ENCODE measurements at regions not wholly inside any gene's neighbourhood (a gene's known extent, or its start where the extent isn't known, plus 50 kb on each side); places are given as distances from the start of the nearest gene placed in this dataset.
"Not testable (repeated sequence)": the region's sequence is repeated elsewhere in the genome, so short reads cannot be mapped to it uniquely, and the experiment has no call there.

DNA sequence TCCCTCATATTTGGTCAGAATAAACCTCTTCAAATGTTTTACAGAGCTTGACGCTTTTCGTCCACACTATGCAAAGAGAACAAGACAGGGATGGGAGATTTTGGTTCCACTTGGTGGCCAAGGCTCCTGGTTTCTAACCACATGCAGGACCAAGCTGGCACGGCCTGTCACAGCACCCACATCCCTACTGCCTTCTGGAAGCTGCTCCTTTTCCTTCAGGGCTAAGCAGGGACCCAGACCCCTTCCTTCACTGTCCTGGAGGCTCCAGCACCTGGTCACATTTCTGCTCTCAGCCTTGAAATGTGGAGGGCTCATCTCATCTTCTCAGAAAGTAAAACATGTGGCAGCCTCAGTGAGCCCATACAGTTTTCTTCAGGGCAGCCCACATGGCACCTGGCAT lies 50.4 kb upstream of the ARHGEF7 start:
- DNase-seq (ENCODE audit: low read depth, low spot score), result no peak

DNA sequence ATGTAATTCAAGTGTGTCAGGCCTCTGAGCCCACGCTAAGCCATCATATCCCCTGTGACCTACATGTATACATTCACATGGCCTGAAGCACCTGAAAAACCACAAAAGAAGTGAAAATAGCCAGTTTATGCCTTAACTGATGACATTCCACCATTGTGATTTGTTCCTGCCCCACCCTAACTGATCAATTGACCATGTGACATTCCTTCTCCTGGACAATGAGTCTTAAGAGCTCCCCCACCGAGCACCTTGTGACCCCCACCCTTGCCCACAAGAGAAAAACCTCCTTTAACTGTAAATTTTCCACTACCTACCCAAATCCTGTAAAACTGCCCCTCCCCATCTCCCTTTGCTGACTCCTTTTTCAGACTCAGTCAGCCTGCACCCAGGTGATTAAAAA lies 52.1 kb upstream of the ARHGEF7 start:
- DNase-seq (ENCODE audit: low read depth, low spot score), result no peak

DNA sequence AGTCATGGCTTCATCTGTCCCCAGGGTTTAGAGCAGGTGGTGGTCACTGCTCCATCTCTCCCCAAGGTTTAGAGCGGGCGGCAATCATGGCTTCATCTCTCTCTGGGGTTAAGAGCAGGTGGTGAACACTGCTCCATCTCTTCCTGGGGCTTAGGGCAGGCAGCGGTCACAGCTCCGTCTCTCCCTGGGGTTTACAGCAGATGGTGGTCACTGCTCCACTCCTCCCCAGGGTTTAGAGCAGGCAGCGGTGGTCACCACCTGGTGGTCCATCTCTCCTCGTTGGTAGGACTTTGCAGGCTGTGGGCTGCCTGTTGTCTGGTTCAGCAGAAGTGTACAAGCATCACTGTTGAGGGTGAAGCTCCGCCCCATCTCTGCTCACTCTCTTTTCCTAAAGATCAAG lies 52.8 kb upstream of the ARHGEF7 start:
- no peak for DNase-seq (ENCODE audit: low read depth, low spot score)

DNA sequence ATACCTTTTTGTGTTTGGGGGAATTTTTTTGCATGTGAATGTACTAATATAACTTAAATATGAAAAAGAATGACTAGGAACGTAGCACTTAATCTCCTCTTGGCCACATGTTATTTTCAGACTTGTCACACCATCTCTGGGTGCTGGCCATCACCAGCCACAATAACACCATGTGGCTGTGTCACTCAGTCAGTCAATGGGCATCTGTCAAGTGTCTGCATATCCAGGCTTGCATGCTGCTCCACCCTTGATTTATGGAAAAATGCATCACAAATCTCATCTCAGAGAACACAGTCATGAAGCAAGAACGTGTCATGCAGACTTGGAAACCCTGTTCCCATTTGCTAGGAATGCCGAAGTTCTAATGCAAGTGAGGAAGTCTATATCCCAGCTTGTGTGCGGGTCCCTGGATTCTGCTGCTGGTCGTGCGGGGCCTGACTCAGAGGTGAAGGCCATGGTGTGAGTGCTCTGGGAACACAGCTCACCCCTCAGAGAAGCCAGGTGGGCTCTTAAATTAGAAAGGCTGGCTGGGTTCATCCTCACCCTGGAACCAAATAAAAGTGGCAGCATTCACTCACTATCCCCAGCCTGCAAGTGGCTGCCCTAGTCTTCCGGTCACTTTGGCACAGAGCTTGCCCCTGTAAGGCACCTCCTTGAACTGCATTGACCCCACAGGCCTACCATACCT lies 53.6 kb upstream of the ARHGEF7 start:
- no peak for DNase-seq (ENCODE audit: low read depth, low spot score)

DNA sequence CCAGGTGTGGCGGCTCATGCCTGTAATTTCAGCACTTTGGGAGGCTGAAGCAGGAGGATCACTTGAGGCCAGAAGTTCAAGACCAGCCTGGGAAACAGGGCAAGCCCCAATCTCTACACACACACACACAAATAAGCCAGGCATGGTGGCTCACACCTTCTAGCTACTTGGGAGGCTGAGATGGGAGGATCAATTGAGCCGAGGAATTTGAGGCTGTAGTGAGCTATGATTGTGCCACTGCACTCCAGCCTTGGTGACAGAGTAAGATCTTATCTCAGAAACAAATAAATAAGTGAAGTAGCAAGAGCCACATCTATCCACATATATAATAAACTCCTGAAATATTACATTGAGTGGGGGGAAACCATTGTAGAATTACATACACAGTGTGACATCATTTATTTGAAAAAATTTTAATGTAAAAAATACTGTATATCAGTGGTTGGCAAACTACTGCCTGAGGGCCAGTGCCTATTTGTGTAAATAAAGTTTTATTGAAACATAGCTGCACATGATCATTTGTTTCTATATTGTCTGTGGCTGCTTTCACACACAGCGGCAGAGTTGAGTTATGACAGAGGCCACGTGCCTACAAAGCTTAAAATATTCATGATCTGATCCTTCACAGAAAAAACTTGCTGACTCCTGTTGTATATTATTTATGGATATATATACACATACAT lies 54.7 kb upstream of the ARHGEF7 start:
- DNase-seq (ENCODE audit: low read depth, low spot score), result no peak

DNA sequence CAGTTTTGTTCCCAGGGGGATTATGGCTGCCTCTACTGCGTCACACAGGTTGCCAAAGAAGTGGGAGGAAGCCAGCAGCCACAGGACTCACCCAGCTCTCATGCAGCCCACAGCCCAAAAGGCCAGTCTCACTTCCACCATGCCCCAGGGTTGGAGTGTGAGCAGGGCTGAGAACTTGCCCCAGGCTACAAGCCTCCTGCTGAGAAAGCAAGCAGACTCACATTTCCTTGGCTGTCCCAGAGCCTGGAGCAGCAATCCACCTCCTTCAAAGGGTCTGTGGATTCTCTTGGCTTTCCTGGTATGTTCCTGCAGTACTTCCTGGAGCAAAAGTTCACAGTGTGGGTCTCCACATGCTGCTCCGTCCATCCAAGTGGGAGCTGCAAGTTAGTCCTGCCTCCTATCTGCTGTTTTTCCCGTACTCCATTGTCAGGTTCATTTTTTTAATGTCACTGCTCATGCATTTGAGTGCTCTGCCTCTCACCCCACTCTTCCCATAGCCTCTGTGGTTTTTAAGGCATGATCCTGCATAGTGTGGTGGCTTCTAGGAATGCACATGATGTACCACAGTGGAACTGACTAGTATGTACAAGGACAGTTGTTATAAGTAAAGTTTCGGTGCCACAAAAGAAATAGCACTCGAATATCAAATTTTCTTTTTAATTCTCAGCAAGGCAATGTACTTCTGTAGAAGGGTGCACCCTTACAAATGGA lies 56.2 kb upstream of the ARHGEF7 start:
- no peak for DNase-seq (ENCODE audit: low read depth, low spot score)

DNA sequence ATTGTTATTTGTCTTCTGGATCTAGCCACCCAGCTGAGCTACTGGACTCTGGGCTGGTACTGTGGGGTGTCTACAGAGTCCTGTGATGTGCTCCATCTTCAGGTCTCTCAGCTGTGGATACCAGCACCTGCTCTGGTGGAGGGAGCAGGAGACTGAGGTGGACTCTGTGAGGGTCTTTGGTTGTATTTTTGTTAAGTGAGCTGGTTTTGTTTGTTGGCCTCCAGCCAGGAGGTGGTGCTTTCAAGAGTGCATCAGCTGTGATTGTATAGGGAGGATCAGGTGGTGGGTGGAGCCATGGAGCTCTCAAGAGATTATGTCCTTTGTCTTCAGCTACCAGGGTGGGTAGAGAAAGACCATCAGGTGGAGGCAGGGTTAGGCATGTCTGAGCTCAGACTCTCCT lies 56.8 kb upstream of the ARHGEF7 start:
- not testable (repeated sequence) for DNase-seq (ENCODE audit: low read depth, low spot score)

DNA sequence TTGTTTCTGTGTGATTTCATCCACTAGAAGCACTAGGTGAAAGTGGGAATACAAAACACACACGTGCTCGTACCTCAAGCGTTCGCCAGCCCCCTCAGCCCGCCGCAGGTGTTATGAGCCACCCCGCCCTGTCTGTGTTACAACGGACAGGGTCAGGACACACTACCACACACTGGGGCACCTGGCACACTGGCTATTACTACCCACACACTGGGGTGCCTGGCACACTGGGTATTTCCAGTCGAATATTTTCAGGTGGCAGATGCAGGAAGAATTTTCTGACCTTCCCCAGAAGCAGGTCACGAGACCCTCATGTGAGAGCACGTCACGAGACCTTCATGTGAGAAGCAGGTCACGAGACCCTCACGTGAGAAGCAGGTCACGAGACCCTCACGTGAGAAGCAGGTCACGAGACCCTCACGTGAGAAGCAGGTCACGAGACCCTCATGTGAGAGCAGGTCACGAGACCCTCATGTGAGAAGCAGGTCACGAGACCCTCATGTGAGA lies 63.3 kb upstream of the ARHGEF7 start:
- DNase-seq (ENCODE audit: low read depth, low spot score), result not testable (repeated sequence)

DNA sequence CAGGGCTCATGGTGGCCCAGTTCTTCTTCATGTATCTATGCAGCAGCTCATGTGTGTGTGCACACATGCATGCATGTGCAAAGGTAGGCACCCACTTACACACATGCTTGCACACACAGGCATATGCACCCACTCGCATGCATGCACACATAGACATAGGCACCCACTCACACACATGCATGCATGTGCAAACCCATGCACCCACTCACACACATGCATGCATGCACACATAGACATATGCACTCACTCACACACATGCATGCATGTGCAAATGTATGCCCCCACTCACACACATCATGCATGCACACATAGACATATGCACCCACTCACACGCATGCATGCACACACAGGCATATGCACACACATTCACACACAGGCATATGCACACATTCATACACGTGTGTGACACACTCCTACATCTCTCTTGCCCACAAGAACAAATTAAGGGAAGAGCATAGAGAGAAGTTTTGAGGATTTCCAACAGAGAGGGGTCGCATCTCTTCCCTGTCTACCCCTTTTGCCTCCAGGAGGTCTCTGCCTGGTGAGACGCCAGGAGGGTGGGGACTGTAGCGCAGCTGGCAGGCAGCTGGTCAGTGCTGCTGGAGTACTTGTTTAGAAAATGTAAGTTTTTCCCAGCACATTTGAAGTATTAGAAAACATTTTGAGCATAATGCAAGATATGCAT lies 63.9 kb upstream of the ARHGEF7 start:
- DNase-seq (ENCODE audit: low read depth, low spot score), result no peak

DNA sequence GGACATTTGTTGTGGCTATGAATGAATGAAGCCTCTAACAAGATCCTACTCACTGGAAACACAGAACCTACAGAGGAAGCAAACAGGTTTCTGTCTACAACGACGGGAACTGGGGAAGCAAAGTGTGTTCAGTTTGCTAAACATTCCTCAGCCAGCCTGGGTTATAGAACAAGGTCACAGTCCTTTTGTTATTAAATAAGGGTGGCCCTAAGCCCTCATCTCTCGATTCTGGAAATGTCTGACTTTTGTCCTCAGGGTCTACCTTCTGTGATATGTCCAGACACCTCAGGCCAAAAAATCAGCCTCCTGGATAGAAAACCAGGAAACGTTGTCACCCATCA lies 64.6 kb upstream of the ARHGEF7 start:
- no peak for DNase-seq (ENCODE audit: low read depth, low spot score)

DNA sequence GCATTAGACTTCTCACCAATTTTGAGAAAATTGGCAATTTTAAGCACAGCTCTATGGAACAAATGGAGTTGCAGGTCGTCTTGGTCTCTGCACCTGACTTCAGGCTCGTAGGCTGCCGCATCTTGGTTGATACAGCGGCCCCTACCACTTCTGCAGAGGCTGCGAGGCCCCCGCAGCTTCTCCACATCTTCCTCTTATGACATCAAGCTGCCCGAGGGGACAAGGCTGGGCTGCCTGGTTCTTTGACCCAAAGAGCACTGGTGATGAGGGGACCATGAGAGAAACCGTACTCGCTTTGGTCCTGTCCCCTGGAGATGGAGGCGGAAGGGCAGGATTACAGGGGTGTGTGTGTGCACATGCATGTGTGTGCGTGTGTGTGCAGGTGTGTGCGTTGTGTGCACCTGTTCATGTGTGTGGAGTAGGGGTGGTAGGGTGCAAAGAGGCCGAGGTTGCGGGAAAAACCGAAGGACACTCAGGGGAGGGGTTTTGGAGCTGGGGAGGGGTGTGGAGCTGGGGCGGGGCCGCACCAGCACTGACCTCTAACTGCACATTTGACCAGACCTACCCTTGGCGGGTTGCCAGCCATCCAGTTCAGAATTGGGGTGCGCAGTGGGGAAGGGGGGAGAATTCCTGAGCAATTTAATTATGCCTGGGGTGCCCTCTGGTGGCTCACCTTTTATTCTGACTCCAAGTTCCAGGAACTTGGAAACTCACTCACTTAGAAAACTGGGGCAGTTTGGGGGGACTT lies 65.1 kb upstream of the ARHGEF7 start:
- DNase-seq (ENCODE audit: low read depth, low spot score), result no peak

DNA sequence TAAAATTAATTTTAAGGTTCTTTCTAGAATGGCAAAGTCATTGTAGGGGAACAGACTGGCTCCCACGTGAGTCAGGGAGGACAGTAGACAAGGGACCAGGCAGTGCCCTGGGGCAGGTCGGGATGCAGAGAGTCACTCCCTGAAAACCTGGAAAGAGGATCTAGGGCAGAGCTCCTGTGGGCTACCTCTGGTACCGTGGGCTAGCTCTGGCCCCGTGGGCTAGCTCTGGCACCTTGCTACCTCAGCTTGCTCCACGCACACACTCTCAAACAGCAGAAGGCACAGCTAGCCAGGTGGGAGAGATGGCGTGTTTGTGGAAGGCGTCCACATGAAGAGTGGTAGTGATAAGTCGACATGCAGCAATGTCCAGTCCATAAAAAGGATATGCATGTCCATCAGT lies 66.7 kb upstream of the ARHGEF7 start:
- DNase-seq (ENCODE audit: low read depth, low spot score), result no peak

DNA sequence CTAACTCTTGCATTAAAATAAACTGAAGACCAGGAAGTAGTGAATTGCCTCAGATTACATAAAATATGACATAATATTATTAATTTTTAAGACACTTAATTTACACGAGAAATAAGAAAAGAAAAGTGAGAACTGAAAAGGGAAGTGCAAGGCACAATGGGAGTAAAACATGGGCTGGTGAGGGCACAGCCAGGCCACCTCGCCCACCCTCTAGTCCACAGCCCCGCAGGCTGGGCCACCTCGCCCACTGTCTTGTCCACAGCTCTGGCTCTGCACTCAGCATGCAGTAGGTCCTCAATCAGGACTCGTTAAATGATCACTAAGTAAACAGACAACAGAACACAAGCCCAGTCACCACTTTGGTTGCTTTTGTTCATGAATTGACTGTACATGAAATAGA lies 67.8 kb upstream of the ARHGEF7 start:
- no peak for DNase-seq (ENCODE audit: low read depth, low spot score)

DNA sequence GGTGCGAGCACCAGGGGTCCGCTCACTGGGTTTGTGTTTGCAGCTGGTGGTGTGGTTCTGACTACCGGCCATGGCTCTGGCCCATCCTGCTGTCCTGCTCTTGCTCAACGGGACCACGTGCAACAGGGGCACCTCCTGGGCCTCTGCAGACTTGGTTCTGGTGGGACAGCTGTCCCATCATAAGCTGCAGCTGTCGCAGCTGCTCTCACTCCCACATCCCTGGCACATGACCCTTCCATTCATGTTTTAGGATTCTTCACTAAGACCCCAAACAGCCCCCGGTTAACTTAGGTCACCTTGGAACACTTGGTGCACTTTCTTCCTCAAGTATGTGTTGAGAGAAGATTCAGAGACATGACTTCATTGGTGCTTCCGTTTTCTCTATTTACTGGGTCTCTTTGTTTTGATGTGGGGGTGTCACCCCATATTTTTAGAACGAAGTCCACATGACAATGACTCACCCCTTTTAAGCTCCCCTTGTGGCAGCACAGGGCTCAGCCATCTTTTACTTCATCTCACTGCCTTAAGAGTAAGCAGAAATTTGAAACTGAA lies 68.4 kb upstream of the ARHGEF7 start:
- no peak for DNase-seq (ENCODE audit: low read depth, low spot score)

DNA sequence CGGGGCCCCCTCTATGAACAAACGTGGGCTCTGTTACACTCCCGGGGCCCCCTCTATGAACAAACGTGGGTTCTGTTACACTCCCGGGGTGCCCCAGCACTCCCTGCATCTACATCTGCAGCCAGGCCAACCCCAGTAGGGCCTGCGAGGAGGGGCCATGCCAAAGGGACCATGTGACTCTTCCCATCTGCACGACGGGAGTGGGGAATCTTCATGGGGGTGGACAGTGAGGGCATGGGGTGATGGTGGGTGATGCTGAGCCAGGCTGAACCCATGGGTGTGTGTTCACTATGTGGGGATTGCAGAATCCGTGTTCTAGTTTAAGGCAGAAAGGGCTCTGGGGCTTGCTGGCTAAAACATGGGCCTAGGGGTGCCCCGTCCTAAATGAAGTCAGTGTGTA lies 69.9 kb upstream of the ARHGEF7 start:
- DNase-seq (ENCODE audit: low read depth, low spot score), result no peak

DNA sequence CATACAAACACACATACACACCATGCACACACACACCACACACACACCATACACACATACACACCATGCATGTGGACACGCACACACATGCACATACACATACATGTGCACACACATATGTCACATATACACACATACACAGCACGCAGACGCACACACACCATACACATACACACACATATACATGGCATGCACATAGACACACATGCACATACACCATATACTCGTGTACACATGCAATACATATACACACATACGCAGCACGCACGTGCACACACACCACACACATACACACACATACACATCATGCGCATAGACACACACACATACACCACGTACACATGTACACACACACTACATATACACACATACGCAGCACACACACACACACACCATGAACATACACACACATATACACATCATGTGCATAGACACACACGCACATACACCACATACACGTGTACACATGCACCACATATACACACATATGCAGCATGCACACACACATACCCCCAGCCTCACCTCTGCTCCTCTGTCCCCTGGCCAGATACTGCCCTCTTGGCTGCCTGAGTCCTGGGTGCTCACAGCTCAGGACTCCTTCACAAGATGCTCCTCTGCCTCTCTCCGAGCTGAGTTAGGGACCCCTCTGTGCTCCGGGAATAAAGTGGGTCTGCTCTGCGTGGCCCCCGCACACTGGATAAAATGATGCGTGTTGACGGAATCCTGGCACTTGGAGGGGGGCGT lies 70.9 kb upstream of the ARHGEF7 start:
- no peak for DNase-seq (ENCODE audit: low read depth, low spot score)

DNA sequence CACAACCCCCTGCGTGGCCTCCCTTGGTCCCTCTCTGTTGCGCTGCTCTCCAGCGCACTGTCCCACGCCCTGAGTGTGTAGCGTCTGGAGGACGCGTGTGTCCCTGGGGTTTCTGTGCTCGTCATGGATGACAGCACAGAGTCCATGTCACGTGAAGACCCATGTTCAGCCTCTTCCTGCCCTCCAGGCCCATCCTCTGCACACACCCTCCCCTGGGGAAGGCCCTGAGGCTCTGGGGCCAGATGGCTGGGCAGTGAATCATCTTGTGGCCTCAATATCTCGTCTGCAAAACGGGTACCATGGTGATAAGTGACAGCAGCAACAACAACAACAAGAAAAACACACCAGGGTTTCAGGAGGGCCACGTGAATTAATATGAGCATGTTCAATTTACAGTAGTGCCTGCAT lies 71.5 kb upstream of the ARHGEF7 start:
- no peak for DNase-seq (ENCODE audit: low read depth, low spot score)

DNA sequence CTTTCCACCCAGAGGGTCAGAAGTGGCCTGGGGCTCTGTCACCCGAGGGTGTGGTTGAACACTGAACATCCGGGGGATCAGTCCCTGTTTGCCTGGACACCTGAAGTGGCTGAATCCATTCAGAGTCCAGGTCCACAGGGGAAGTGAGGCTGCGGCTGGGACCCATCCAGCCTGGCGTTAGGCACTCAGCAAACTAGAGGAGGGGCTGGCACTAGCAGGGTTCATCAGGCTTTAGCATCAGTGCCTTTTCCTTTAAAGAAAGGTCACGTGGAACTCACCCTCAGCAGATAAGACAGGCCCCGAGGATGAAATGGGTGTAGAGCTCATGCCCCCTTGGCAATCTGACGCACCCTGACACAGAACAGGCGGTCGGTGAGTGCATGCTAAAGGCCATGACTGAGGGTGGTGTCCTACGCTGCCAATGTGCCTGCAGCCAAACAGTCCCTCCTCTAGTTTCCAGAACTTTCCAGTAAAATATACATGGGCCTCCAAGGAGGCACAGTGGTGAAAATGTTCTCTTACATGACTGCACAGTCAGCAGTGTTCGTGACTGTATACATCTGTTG lies 72.4 kb upstream of the ARHGEF7 start:
- DNase-seq (ENCODE audit: low read depth, low spot score), result no peak

DNA sequence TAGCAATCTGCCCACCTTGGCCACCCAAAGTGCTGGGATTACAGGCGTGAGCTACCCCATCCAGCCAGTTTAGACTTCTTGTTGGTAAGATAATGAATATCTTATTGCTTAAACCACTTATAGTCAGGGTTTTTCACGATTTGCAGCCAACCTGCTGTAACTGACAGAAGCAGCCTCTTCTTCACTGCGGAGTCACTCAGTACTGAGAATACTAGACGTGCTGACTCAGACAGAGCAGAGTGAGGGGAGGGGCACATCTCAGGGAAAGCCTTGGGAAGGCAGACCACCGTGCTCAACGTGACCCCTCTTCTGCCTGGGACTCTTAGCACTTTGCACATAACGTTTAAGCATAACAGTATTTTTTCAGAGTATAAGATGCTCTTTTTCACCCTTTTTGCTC lies 74.3 kb upstream of the ARHGEF7 start:
- DNase-seq (ENCODE audit: low read depth, low spot score), result no peak

DNA sequence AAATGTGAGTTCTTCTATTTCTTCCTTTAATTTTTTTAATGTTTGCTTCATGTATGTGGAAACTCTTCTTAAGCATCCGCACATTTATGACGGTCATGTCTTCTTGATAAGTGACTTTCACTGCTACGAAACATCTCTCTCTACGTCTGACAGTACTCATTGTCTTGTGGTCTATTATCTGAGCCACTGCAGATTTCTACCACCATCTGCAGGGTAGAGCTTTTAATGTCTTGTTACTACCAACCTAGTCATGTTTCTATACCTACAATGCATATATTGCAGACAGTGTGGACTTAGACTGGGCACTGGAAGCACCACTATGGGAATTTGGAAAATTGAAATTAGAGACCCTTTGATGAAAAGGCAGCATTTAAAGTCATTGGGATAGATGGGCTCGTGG lies 75.4 kb upstream of the ARHGEF7 start:
- DNase-seq (ENCODE audit: low read depth, low spot score), result no peak

Measured in pulmonary artery endothelial cell (primary cell).